ENCODE measurements at regions not wholly inside any gene's neighbourhood (a gene's known extent, or its start where the extent isn't known, plus 50 kb on each side); places are given as distances from the start of the nearest gene placed in this dataset.

- TF ChIP-seq ZNF317 (CRISPR knock-in tag; IDR thresholded peaks at IDR 0.05; ENCODE audit: borderline replicate concordance, low read depth), result no peak
- TF ChIP-seq RELA (CRISPR knock-in tag; IDR thresholded peaks at IDR 0.05; ENCODE audit: borderline replicate concordance), result no peak
- no peak for TF ChIP-seq ZNF121 (CRISPR knock-in tag; IDR thresholded peaks at IDR 0.05)
- no peak for TF ChIP-seq ZBTB43 (CRISPR knock-in tag; IDR thresholded peaks at IDR 0.05)
- TF ChIP-seq, protein P1, sequence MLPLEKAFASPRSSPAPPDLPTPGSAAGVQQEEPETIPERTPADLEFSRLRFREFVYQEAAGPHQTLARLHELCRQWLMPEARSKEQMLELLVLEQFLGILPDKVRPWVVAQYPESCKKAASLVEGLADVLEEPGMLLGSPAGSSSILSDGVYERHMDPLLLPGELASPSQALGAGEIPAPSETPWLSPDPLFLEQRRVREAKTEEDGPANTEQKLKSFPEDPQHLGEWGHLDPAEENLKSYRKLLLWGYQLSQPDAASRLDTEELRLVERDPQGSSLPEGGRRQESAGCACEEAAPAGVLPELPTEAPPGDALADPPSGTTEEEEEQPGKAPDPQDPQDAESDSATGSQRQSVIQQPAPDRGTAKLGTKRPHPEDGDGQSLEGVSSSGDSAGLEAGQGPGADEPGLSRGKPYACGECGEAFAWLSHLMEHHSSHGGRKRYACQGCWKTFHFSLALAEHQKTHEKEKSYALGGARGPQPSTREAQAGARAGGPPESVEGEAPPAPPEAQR (CRISPR knock-in tag; IDR thresholded peaks at IDR 0.05), result no peak
- no peak for TF ChIP-seq ATF3 (CRISPR knock-in tag; conservative IDR thresholded peaks at IDR 0.05)
- no peak for TF ChIP-seq ZNF671 (CRISPR knock-in tag; IDR thresholded peaks at IDR 0.05)
- no peak for TF ChIP-seq GTF2I (CRISPR knock-in tag; conservative IDR thresholded peaks at IDR 0.05)
- TF ChIP-seq TEAD4 (CRISPR knock-in tag; IDR thresholded peaks at IDR 0.05), result no peak
- no peak for TF ChIP-seq MLX (CRISPR knock-in tag; IDR thresholded peaks at IDR 0.05)
- TF ChIP-seq CTCF (IDR thresholded peaks at IDR 0.05), result no peak
- TF ChIP-seq TCF7 (CRISPR knock-in tag; IDR thresholded peaks at IDR 0.05; ENCODE audit: low read depth), result no peak
- TF ChIP-seq MAX (CRISPR knock-in tag; IDR thresholded peaks at IDR 0.05), result no peak
- TF ChIP-seq JUN (CRISPR knock-in tag; IDR thresholded peaks at IDR 0.05), result no peak
- no peak for TF ChIP-seq NR1H2 (CRISPR knock-in tag; IDR thresholded peaks at IDR 0.05)
- TF ChIP-seq PRRX2 (CRISPR knock-in tag; IDR thresholded peaks at IDR 0.05), result no peak
- no peak for TF ChIP-seq EMX1 (CRISPR knock-in tag; IDR thresholded peaks at IDR 0.05)
- Mint-ChIP-seq H3K4me1 (no peaks in the 10 kb centered on the region), H3K9me3 (peaks cover 7% of the 10 kb centered on the region), H3K4me3 (no peak overlapping the region), H3K27ac (no peak overlapping the region), H3K27me3 (ENCODE audit: low read depth) (no peaks in the 10 kb centered on the region), H3K36me3 (0 out of 2 replicates have a peak, but pooled peaks cover 4% of the 10 kb centered on the region)
- POLR2A ChIA-PET, result no interaction called here
- CTCF ChIA-PET, result interaction anchor here (0.7 kb wide), 1 partner anchor 119 kb away, joined by 3 read pairs; no protein-coding TSS in a partner anchor
- no peak for ATAC-seq
- DNase-seq (ENCODE audit: low spot score), result no peak
Measured at GRCh38 chr10:105468759-105469158, 827.7 kb downstream of the SORCS3 start.

- peaks cover 10% of the 10 kb centered on the region; the same call in 1 of the 2 replicates for H3K36me3 Mint-ChIP-seq
- no peaks in the 10 kb centered on the region for H3K27me3 Mint-ChIP-seq (ENCODE audit: low read depth)
- H3K27ac Mint-ChIP-seq, result no peak overlapping the region
- no peaks in the 10 kb centered on the region for H3K4me1 Mint-ChIP-seq
- TF ChIP-seq TP53 (CRISPR knock-in tag; IDR thresholded peaks at IDR 0.05), result no peak
- H3K9me3 Mint-ChIP-seq, result peaks cover 23% of the 10 kb centered on the region
- no peak for DNase-seq (ENCODE audit: low spot score)
- ChIA-PET CTCF (no interaction called here), POLR2A (no interaction called here)
- no peak overlapping the region for H3K4me3 Mint-ChIP-seq
- ATAC-seq, result no peak
Measured at GRCh38 chr10:105466521-105466920, 825.4 kb downstream of the SORCS3 start.

- Mint-ChIP-seq H3K27ac (peak overlapping the region; percentile 53; the same call in 1 of the 2 replicates), H3K9me3 (peaks cover 19% of the 10 kb centered on the region), H3K4me1 (peaks cover 15% of the 10 kb centered on the region), H3K4me3 (no peak overlapping the region), H3K27me3 (ENCODE audit: low read depth) (peaks cover under 1% of the 10 kb centered on the region; the same call in 1 of the 2 replicates), H3K36me3 (peaks cover 9% of the 10 kb centered on the region; the same call in 1 of the 2 replicates)
- CTCF ChIA-PET, result no interaction called here
- POLR2A ChIA-PET, result no interaction called here
- DNase-seq (ENCODE audit: low spot score) (no peak), ATAC-seq (no peak)
- no peak for TF ChIP-seq E2F4 (CRISPR knock-in tag; IDR thresholded peaks at IDR 0.05; ENCODE audit: borderline replicate concordance, low read depth)
- TF ChIP-seq, protein P2, sequence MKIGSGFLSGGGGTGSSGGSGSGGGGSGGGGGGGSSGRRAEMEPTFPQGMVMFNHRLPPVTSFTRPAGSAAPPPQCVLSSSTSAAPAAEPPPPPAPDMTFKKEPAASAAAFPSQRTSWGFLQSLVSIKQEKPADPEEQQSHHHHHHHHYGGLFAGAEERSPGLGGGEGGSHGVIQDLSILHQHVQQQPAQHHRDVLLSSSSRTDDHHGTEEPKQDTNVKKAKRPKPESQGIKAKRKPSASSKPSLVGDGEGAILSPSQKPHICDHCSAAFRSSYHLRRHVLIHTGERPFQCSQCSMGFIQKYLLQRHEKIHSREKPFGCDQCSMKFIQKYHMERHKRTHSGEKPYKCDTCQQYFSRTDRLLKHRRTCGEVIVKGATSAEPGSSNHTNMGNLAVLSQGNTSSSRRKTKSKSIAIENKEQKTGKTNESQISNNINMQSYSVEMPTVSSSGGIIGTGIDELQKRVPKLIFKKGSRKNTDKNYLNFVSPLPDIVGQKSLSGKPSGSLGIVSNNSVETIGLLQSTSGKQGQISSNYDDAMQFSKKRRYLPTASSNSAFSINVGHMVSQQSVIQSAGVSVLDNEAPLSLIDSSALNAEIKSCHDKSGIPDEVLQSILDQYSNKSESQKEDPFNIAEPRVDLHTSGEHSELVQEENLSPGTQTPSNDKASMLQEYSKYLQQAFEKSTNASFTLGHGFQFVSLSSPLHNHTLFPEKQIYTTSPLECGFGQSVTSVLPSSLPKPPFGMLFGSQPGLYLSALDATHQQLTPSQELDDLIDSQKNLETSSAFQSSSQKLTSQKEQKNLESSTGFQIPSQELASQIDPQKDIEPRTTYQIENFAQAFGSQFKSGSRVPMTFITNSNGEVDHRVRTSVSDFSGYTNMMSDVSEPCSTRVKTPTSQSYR (CRISPR knock-in tag; IDR thresholded peaks at IDR 0.05), result no peak
- no peak for TF ChIP-seq ZNF263 (CRISPR knock-in tag; IDR thresholded peaks at IDR 0.05; ENCODE audit: low read depth)
- TF ChIP-seq RELA (CRISPR knock-in tag; IDR thresholded peaks at IDR 0.05; ENCODE audit: borderline replicate concordance), result no peak
- no peak for TF ChIP-seq SMAD3 (CRISPR knock-in tag; IDR thresholded peaks at IDR 0.05; ENCODE audit: borderline replicate concordance)
- no peak for TF ChIP-seq GRHL2 (CRISPR knock-in tag; IDR thresholded peaks at IDR 0.05; ENCODE audit: insufficient replicate concordance, severe bottlenecking)
- TF ChIP-seq NFYB (CRISPR knock-in tag; conservative IDR thresholded peaks at IDR 0.05; ENCODE audit: low read depth), result no peak
Measured at GRCh38 chr10:105434970-105435369, 793.9 kb downstream of the SORCS3 start.
